Sigmoid colon (tissue), 6 donors: ENCODE measurements at regions not wholly inside any gene's neighbourhood (a gene's known extent, or its start where the extent isn't known, plus 50 kb on each side); places are given as distances from the start of the nearest gene placed in this dataset.

Experiments
- DNase-seq: peaks from one replicate; pipeline ENCODE4 v3.0.0-alpha.2; 2019
- H3K27ac ChIP-seq, 4 donors: fragments of 200-600 bp; sonication (generic); one replicate each; pipeline ENCODE4 v1.5.1; 2016 to 2019; ENCODE audit warnings: mild to moderate bottlenecking in 1 of 4
- H3K27me3 ChIP-seq, 3 donors: fragments of 200-600 bp; sonication (generic); one replicate each; pipeline ENCODE4 v1.5.1; 2019; ENCODE audit warnings: mild to moderate bottlenecking in 1 of 3
- H3K36me3 ChIP-seq, 4 donors: fragments of 200-600 bp; sonication (generic); one replicate each; pipeline ENCODE4 v1.5.1; 2016 to 2019
- H3K4me1 ChIP-seq, 4 donors: fragments of 200-600 bp; sonication (generic); one replicate each; pipeline ENCODE4 v1.5.1; 2017 to 2019
- H3K4me3 ChIP-seq, 4 donors: fragments of 200-600 bp; sonication (generic); one replicate each; pipeline ENCODE4 v1.5.1; 2017 to 2019; ENCODE audit warnings: mild to moderate bottlenecking in 2 of 4, moderate library complexity in 1 of 4
- H3K9me3 ChIP-seq, 4 donors: fragments of 200-600 bp in 3 of 4; sonication (generic) in 3 of 4; one replicate each; pipeline versions ENCODE4 v1.5.1 to v1.6.1; 2013 to 2019
- EP300 ChIP-seq, 4 donors: sonication (generic); formaldehyde crosslinking; IDR thresholded peaks; one replicate each; pipeline ENCODE4 v1.6.1; 2017; ENCODE audit warnings: antibody characterized with exemption in 4 of 4
- POLR2A ChIP-seq, 2 donors: fragments of 450-650 bp; IDR thresholded peaks; one replicate each; pipeline ENCODE4 v1.6.1; 2016; ENCODE audit warnings: antibody characterized with exemption in 2 of 2, mild to moderate bottlenecking in 2 of 2, moderate library complexity in 2 of 2
- POLR2AphosphoS5 ChIP-seq, 4 donors: sonication (generic); formaldehyde crosslinking; IDR thresholded peaks; one replicate each; pipeline ENCODE4 v1.6.1; 2017; ENCODE audit warnings: antibody characterized with exemption in 4 of 4
- WGBS, 2 donors: extraction: QIAGEN DNeasy Blood & Tissue Kit; methylation state at CpG; one replicate each; pipeline ENCODE4 v1.1.7; 2013; 5-methylcytosine and 5-hydroxymethylcytosine counted together
- intact Hi-C: fragments of 100-400 bp; cut with DNase I; formaldehyde crosslinking; loops from one replicate; pipeline ENCODE4 v1.15.1; 2023
- TF ChIP-seq, protein P1 (sequence below), 4 experiments: fragments of 450-650 bp in 3 of 4; fragments of 200-600 bp in 1 of 4; IDR thresholded peaks; one replicate each; pipeline ENCODE4 v1.5.1; 2016 to 2019; ENCODE audit warnings: antibody characterized with exemption in 4 of 4, mild to moderate bottlenecking in 3 of 4, moderate library complexity in 2 of 4
- donor health status: healthy with polysubstance abuse.
- donor health status: healthy.

DNA sequence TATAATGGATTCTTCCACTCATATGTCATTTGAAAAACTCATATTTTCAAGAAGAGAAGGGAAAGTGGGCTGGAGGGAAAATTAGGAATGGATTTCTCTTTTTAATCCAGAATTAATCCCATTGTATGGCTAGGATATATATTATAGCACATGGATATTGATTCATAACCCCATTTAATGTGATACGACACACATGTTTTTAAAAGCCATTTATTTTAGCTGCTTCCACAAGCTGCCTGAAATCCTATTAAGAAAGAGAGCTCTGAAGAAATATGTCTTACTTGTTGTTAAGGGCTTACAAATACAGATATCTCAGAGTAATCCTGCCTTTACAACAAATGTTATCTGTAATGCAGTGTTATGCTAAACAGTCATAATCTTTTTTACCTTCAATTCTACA is 598.6 kb downstream of the AMY1C start:
- Histone ChIP-seq H3K9me3 (no peaks in the 10 kb centered on the region), H3K36me3 (no peaks in the 10 kb centered on the region), H3K27ac (no peak overlapping the region), H3K4me1 (no peaks in the 10 kb centered on the region), H3K4me3 (no peak overlapping the region), H3K27me3 (no peaks in the 10 kb centered on the region)
- TF ChIP-seq POLR2A (IDR thresholded peaks at IDR 0.05) = no peak
- no peak for TF ChIP-seq POLR2AphosphoS5 (IDR thresholded peaks at IDR 0.05)
- TF ChIP-seq, protein P1, sequence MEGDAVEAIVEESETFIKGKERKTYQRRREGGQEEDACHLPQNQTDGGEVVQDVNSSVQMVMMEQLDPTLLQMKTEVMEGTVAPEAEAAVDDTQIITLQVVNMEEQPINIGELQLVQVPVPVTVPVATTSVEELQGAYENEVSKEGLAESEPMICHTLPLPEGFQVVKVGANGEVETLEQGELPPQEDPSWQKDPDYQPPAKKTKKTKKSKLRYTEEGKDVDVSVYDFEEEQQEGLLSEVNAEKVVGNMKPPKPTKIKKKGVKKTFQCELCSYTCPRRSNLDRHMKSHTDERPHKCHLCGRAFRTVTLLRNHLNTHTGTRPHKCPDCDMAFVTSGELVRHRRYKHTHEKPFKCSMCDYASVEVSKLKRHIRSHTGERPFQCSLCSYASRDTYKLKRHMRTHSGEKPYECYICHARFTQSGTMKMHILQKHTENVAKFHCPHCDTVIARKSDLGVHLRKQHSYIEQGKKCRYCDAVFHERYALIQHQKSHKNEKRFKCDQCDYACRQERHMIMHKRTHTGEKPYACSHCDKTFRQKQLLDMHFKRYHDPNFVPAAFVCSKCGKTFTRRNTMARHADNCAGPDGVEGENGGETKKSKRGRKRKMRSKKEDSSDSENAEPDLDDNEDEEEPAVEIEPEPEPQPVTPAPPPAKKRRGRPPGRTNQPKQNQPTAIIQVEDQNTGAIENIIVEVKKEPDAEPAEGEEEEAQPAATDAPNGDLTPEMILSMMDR (IDR thresholded peaks at IDR 0.05) = no peak
- no peak for TF ChIP-seq EP300 (IDR thresholded peaks at IDR 0.05)
- intact Hi-C loops = no loop called here
- WGBS, 2 donors = 84 to 90% methylated on average over 1 of the region's 1 CpG
- no peak for DNase-seq

DNA sequence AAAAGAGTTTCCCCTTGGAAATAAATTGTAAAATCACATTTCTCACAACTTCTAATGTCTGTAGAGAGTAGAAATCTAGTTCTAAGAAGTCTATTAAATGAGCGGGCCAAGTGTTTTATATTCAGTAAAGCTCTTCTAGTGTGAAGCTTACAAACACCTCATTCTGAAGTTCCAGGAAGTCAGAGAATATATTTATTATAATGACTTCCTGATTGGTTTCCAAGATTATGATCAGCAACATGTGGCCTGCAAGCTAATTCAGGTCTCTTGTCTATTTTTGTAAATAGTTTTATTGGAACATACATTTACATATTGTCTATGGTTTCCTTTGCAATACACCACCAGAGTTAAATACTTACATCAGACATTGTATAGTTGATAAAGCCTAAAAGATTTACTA is 603.9 kb downstream of the AMY1C start:
- no peak for TF ChIP-seq EP300 (IDR thresholded peaks at IDR 0.05)
- Histone ChIP-seq H3K27me3 (no peaks in the 10 kb centered on the region), H3K4me1 (no peaks in the 10 kb centered on the region), H3K4me3 (no peak overlapping the region), H3K27ac (no peak overlapping the region), H3K36me3 (no peaks in the 10 kb centered on the region), H3K9me3 (no peaks in the 10 kb centered on the region)
- WGBS, 2 donors = 36 to 57% methylated on average over 1 of the region's 1 CpG
- DNase-seq = no peak
- intact Hi-C loops = no loop called here

DNA sequence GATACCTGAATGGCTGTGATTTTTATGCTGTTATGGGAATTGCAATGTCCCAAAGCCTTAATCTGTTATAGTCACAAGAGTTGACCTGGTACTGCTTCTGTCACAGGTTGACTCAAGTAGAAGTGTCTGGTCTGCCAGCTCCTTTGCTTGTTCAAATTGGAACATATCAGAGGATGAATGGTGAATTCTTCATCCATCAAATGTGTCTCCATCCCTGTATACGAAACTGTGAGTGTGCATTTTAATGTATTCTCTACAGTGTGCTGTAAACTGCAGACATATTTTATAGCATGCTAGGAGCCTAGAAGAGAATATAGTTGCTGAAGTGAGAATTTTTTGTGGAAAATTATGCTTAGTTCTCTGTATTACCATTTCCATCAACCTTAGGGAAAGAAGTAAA is 608.4 kb downstream of the AMY1C start:
- DNase-seq = no peak
- Histone ChIP-seq H3K27ac (no peak overlapping the region), H3K4me3 (no peak overlapping the region), H3K27me3 (no peaks in the 10 kb centered on the region), H3K9me3 (no peaks in the 10 kb centered on the region), H3K4me1 (no peaks in the 10 kb centered on the region), H3K36me3 (no peaks in the 10 kb centered on the region)
- intact Hi-C loops = no loop called here
- TF ChIP-seq, protein P1 (IDR thresholded peaks at IDR 0.05) = no peak
- TF ChIP-seq POLR2AphosphoS5 (IDR thresholded peaks at IDR 0.05) (no peak), EP300 (IDR thresholded peaks at IDR 0.05) (no peak), POLR2A (IDR thresholded peaks at IDR 0.05) (no peak)
- 63 to 68% methylated on average over 1 of the region's 1 CpG for WGBS, 2 donors

DNA sequence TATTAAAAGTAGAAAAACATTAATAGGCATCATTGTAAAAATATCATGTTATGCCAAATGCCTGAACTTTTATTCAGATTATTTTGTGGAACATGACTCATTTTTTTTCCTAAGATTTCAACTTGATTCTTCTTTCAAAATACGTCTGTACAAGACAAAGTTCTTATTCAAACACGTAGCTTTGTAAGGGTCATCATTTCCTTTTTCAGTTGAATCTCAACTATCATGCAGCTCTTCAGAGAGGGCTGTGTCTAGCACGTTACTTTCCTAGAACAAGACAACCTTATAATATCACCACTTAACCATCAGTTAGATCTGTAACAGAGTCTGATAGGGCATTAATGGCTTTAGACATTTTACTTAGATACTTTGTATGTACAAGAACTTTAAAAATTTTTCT is 608.9 kb downstream of the AMY1C start:
- Histone ChIP-seq H3K4me1 (no peaks in the 10 kb centered on the region), H3K27ac (no peak overlapping the region), H3K36me3 (no peaks in the 10 kb centered on the region), H3K9me3 (no peaks in the 10 kb centered on the region), H3K27me3 (no peaks in the 10 kb centered on the region), H3K4me3 (no peak overlapping the region)
- DNase-seq = no peak
- 68 to 76% methylated on average over 3 of the region's 3 CpGs for WGBS, 2 donors
- TF ChIP-seq EP300 (IDR thresholded peaks at IDR 0.05) (no peak), POLR2AphosphoS5 (IDR thresholded peaks at IDR 0.05) (no peak), POLR2A (IDR thresholded peaks at IDR 0.05) (no peak)
- TF ChIP-seq, protein P1 (IDR thresholded peaks at IDR 0.05) = no peak
- intact Hi-C loops = no loop called here

DNA sequence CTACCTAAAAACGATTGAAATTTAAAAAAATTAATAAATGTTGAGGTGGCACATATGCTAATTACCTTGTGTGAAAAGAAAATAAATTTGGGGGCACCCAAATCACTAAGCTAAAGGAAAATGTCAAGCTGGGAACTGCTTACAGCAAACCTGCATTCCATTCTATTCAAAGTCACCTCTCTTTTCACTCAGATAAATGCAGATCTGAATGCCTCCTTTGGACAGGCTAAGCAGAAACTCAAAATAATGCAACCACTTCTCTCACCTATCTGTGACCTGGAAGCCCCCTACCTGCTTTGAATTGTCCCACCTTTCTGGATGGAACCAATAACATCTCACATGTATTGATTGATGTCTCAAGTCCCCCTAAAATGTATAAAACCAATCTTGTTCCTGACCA is 628.7 kb downstream of the AMY1C start:
- Histone ChIP-seq H3K27me3 (no peaks in the 10 kb centered on the region), H3K9me3 (no peaks in the 10 kb centered on the region), H3K36me3 (no peaks in the 10 kb centered on the region), H3K27ac (no peak overlapping the region), H3K4me3 (no peak overlapping the region), H3K4me1 (no peaks in the 10 kb centered on the region)
- intact Hi-C loops = no loop called here
- no peak for TF ChIP-seq EP300 (IDR thresholded peaks at IDR 0.05)
- TF ChIP-seq, protein P1 (IDR thresholded peaks at IDR 0.05) = no peak
- TF ChIP-seq POLR2AphosphoS5 (IDR thresholded peaks at IDR 0.05) = no peak
- TF ChIP-seq POLR2A (IDR thresholded peaks at IDR 0.05) = no peak
- no peak for DNase-seq
- 6 to 38% methylated on average over 1 of the region's 1 CpG for WGBS, 2 donors
